Memory B cell (primary cell): ENCODE measurements at regions not wholly inside any gene's neighbourhood (a gene's known extent, or its start where the extent isn't known, plus 50 kb on each side); places are given as distances from the start of the nearest gene placed in this dataset.
"Not testable (repeated sequence)": the region's sequence is repeated elsewhere in the genome, so short reads cannot be mapped to it uniquely, and the experiment has no call there.

Experiments
- ATAC-seq: fragments of 150-1000 bp; cut with Tn5 transposase; 2 replicates; pipeline ENCODE4 v1.10.0; 2021; ENCODE audit warnings: low read depth, mild to moderate bottlenecking, moderate library complexity
- DNase-seq, 2 donors: peaks; one replicate each; pipeline ENCODE4 v3.0.0; 2022; ENCODE audit warnings: low spot score in 2 of 2
- H3K27ac Mint-ChIP-seq: one replicate; pipeline ENCODE4 v1.8.0; 2022; ENCODE audit warnings: mild to moderate bottlenecking, moderate library complexity, mixed read lengths
- H3K27me3 Mint-ChIP-seq: one replicate; pipeline ENCODE4 v1.8.0; 2022; ENCODE audit warnings: mixed read lengths
- H3K36me3 Mint-ChIP-seq: one replicate; pipeline ENCODE4 v1.8.0; 2022; ENCODE audit warnings: mild to moderate bottlenecking, mixed read lengths
- H3K4me1 Mint-ChIP-seq: one replicate; pipeline ENCODE4 v1.8.0; 2022; ENCODE audit warnings: mixed read lengths
- H3K4me3 Mint-ChIP-seq: one replicate; pipeline ENCODE4 v1.8.0; 2022; ENCODE audit warnings: mild to moderate bottlenecking, moderate library complexity, mixed read lengths
- H3K9me3 Mint-ChIP-seq: one replicate; pipeline ENCODE4 v1.8.0; 2022; ENCODE audit warnings: mixed read lengths

DNA sequence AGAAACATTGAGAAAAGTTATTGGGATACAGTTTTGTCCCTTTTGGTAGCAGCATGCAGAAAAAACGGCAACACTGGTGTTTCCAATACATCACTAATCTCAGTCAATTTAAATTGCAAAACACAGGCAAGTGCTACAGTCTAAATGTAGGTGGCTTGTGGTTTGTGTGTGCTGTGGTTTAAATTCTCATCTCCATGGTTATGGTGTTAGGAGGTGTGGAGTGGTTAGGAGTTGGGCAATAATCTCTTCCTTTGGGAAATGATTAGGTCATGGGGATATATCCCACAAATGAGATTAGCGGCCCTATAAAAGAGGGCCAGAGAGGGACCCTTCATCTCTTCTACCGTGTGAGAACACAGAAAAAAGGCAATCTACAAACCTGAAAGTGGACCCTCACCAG lies 1344.3 kb downstream of the ADGRL3 start:
- Mint-ChIP-seq H3K4me3 (no peak overlapping the region), H3K27ac (no peak overlapping the region), H3K9me3 (peaks cover 8% of the 10 kb centered on the region), H3K4me1 (no peaks in the 10 kb centered on the region), H3K27me3 (no peaks in the 10 kb centered on the region), H3K36me3 (no peaks in the 10 kb centered on the region)
- DNase-seq (no peak), ATAC-seq (no peak)

DNA sequence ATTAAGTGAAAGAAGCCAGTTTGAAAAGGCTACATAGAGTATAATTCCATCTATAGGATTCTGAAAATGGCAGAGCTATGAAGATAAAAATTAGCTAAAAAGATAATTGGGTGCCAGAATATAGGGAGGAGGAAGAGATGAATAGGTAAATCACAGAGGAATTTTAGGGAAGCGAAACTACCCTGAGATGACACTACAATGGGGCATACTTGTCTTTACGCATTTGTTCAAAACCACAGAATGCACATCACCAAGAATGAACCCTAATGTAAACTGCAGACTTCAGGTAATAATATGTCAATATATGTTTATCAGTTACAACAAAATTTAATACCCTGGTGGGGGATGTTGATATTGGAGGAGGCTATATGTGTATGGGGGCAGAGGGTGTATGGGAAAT lies 1342.9 kb downstream of the ADGRL3 start:
- peaks cover 9% of the 10 kb centered on the region for H3K9me3 Mint-ChIP-seq
- no peak for ATAC-seq
- no peaks in the 10 kb centered on the region for H3K27me3 Mint-ChIP-seq
- no peaks in the 10 kb centered on the region for H3K4me1 Mint-ChIP-seq
- H3K4me3 Mint-ChIP-seq, result no peak overlapping the region
- DNase-seq, result no peak
- no peaks in the 10 kb centered on the region for H3K36me3 Mint-ChIP-seq
- no peak overlapping the region for H3K27ac Mint-ChIP-seq

DNA sequence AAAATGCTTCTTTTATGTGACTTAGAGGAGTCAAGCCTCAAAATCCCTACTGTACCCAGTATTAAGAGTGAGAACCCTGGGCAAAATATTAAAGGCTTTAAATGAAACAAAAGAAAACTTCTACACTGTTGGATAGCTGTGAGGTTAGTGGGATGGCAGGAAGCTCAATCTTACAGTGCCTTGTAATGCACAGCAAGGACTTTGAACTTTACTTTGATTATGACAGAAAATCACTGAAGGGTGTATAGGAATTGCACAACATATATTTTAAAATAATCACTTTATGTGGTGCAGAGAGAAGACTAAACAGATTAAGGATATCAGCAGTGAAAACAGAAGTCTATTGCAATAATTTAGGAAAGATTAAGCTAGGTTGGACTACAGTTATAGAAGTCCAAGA lies 1333.4 kb downstream of the ADGRL3 start:
- Mint-ChIP-seq H3K27me3 (no peaks in the 10 kb centered on the region), H3K4me1 (no peaks in the 10 kb centered on the region), H3K36me3 (no peaks in the 10 kb centered on the region), H3K27ac (no peak overlapping the region), H3K9me3 (peaks cover 17% of the 10 kb centered on the region), H3K4me3 (no peak overlapping the region)
- no peak for DNase-seq
- ATAC-seq, result no peak

DNA sequence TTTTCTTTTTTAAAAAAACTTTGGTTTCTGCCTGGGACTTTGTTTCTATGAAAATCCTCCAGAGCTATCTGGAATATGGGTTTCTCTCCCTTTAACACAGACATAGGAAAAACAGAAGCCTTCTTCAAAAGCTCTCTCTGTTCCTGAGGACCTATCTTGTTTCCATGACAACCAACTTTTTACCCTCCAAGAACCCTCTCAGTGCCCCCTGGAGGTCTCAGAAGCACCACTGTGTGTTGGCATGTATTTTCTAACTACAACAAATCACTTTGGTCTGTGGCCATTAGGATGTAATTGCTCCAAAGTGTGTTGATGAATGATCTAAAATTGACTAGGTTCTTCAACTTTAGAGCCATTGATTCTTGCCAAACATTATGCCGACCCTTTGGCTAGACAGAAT lies 1331.6 kb downstream of the ADGRL3 start:
- H3K4me3 Mint-ChIP-seq, result no peak overlapping the region
- DNase-seq, result no peak
- no peak for ATAC-seq
- H3K27ac Mint-ChIP-seq, result no peak overlapping the region
- no peaks in the 10 kb centered on the region for H3K36me3 Mint-ChIP-seq
- no peaks in the 10 kb centered on the region for H3K27me3 Mint-ChIP-seq
- no peaks in the 10 kb centered on the region for H3K4me1 Mint-ChIP-seq
- peaks cover 17% of the 10 kb centered on the region for H3K9me3 Mint-ChIP-seq

DNA sequence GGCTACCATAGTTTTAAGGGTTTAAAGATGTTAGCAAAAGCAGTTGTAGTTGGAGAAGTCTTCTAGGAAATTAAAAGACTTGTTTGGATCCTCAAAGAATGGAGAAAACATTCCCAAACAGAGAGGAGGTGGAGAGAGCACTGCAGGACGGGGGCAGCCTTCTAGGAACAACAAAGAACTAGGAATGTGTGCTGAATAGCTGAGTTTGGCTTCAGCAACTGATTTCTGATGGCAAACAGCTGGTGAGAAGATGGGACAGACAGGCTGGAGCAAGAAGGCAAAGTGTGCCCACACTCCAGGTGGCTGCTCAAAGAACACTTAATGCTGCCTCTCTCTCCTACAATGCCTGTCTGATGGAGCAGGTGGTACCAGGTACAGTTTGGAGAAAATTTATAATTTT lies 1331.1 kb downstream of the ADGRL3 start:
- H3K4me3 Mint-ChIP-seq, result no peak overlapping the region
- DNase-seq (no peak), ATAC-seq (no peak)
- H3K9me3 Mint-ChIP-seq, result peaks cover 14% of the 10 kb centered on the region
- H3K27ac Mint-ChIP-seq, result no peak overlapping the region
- no peaks in the 10 kb centered on the region for H3K27me3 Mint-ChIP-seq
- H3K4me1 Mint-ChIP-seq, result no peaks in the 10 kb centered on the region
- no peaks in the 10 kb centered on the region for H3K36me3 Mint-ChIP-seq

DNA sequence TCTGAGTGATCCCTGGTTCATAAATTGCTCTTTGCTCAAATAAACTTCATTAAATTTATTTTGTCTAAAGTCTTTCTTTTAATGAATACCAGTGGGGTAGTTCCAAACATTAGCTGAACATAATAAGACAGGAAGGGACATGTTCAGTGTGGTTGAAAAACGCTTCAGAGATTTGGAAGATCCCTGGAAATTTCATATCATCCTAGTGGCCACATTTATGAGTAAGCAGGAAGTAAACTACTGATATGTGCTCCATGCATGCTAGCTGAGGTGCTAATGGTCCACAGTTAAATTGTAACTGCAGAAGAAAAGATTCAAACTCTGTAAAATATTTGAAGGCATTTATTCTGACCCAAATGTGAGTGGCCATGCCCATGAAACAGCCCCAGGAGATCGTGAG lies 1328.7 kb downstream of the ADGRL3 start:
- DNase-seq, result no peak
- Mint-ChIP-seq H3K9me3 (peaks cover 14% of the 10 kb centered on the region), H3K36me3 (no peaks in the 10 kb centered on the region), H3K27me3 (no peaks in the 10 kb centered on the region), H3K4me1 (no peaks in the 10 kb centered on the region), H3K27ac (no peak overlapping the region), H3K4me3 (no peak overlapping the region)
- ATAC-seq, result no peak

DNA sequence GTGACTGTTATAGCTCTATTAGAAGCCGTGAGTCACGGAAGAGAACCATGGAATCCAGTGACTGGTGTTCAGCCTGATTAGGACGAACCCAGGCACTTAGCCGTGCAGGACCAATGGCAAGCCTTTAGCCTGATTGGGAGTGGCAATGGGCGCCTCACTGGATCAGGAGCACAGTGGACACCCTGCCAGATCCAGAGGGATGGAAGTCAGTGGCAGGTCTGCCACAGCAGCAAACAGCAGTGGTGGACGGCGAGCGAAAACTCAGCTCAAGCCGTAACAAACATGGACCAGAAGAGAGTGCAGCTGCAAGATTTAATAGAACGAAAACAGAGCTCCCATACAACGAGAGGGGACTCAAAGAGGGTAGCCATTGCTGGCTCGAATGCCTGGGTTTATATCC lies 1326.5 kb downstream of the ADGRL3 start:
- Mint-ChIP-seq H3K27me3 (no peaks in the 10 kb centered on the region), H3K27ac (no peak overlapping the region), H3K4me3 (no peak overlapping the region), H3K4me1 (no peaks in the 10 kb centered on the region), H3K36me3 (no peaks in the 10 kb centered on the region), H3K9me3 (peaks cover 8% of the 10 kb centered on the region)
- DNase-seq (no peak), ATAC-seq (no peak)

DNA sequence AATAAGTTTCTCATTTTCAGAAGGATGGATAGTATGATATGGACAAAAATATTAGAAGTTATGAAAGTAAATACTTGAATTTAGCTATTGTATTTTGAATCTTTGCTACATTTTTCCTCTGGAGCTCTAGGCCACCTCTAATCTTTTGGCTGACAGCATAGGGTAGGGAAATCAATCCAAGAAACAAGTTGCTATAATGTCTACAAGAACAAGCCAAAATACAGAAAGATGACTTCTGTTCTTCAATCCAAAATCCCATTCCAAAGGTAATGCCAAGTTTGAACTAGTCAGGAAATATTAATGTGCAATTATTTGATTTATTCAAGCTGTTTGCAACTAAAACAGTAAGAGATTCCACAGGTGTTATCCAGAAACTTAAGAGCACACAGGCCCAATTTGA lies 1323.1 kb downstream of the ADGRL3 start:
- Mint-ChIP-seq H3K4me3 (no peak overlapping the region), H3K9me3 (peaks cover 8% of the 10 kb centered on the region), H3K27ac (no peak overlapping the region), H3K36me3 (no peaks in the 10 kb centered on the region), H3K4me1 (no peaks in the 10 kb centered on the region), H3K27me3 (no peaks in the 10 kb centered on the region)
- ATAC-seq, result no peak
- no peak for DNase-seq

DNA sequence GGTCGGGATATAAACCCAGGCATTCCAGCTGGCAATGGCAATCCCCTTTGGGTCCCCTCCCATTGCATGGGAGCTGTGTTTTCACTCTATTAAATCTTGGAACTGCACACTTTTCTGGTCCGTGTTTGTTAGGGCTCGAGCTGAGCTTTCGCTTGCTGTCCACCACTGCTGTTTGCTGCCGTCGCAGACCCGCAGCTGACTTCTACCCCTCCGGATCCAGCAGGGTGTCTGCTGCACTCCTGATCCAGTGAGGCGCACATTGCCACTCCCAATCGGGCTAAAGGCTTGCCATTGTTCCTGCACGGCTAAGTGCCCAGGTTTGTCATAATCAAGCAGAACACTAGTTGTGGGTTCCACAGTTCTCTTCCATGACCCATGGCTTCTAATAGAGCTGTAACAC lies 1322.1 kb downstream of the ADGRL3 start:
- Mint-ChIP-seq H3K9me3 (peaks cover 6% of the 10 kb centered on the region), H3K27me3 (no peaks in the 10 kb centered on the region)

DNA sequence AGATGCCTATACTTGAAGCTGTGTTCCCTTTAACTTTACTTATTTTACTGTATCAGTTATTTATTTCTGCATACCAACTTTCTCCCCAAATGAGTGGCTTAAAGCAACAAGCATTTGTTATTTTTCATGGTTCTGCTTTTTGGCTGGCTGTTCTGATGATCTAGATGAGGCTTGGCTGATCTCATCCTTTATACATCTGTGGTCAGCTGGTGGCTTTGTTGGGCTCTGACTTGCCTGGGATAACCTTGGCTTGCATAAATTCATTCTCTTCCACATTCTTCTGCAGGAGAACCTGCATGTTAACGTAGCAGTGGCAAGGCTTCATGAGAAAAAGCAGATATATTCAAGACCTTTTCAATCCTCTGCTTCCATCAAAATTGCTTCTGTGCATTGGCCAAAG lies 1317.6 kb downstream of the ADGRL3 start:
- no peak for DNase-seq
- ATAC-seq, result no peak
- H3K27ac Mint-ChIP-seq, result no peak overlapping the region

More for the DNA sequence above, 1322.1 kb downstream of the ADGRL3 start:
- DNase-seq (no peak), ATAC-seq (no peak)
- Mint-ChIP-seq H3K36me3 (no peaks in the 10 kb centered on the region), H3K27ac (no peak overlapping the region), H3K4me3 (no peak overlapping the region), H3K4me1 (no peaks in the 10 kb centered on the region)

DNA sequence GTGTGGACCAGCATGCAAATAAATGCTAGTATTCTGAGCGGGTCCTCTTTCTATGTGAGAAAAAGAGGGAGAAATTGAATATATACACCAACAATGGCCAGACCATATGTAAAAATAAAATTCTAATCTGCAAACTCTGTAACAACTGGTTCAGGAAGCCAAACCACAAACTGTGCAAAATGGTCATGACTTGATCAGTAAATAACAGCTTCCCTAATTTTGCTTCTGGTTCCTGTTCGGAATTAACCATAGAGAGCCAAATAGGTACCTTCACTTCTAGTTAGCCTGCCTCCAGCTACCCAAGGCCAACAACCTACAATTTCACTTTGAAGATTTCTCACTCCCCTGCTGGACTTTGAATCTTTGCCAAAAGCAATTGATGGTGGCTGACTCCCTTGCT lies 1313.2 kb downstream of the ADGRL3 start:
- DNase-seq (no peak), ATAC-seq (no peak)
- Mint-ChIP-seq H3K27me3 (no peaks in the 10 kb centered on the region), H3K4me1 (no peaks in the 10 kb centered on the region), H3K4me3 (no peak overlapping the region), H3K27ac (no peak overlapping the region), H3K9me3 (peaks cover 4% of the 10 kb centered on the region), H3K36me3 (no peaks in the 10 kb centered on the region)

More for the DNA sequence above, 1317.6 kb downstream of the ADGRL3 start:
- H3K36me3 Mint-ChIP-seq, result no peaks in the 10 kb centered on the region
- no peak overlapping the region for H3K4me3 Mint-ChIP-seq
- H3K9me3 Mint-ChIP-seq, result no peaks in the 10 kb centered on the region
- H3K27me3 Mint-ChIP-seq, result no peaks in the 10 kb centered on the region
- no peaks in the 10 kb centered on the region for H3K4me1 Mint-ChIP-seq

DNA sequence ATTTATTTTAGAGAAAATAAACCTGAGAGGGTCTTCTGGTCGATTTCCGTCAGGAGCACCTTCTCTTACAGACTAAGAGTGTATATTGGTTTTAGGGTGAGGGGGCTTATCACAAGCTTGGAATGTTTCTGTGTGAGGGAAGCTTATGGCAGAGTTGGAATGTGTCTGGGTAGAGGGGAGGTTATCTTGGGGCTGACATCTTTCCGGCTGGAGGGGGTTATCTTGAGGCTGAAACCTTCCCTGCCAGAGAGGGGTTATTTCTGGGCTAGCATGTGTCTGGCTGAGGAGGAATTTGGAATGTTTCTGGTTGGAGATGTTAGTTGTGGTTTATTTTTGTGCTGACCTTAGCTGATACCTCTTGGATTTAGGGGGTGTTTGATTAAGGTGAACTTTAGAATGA lies 1312.1 kb downstream of the ADGRL3 start:
- Mint-ChIP-seq H3K4me3 (no peak overlapping the region), H3K36me3 (no peaks in the 10 kb centered on the region), H3K4me1 (no peaks in the 10 kb centered on the region), H3K27ac (no peak overlapping the region), H3K27me3 (no peaks in the 10 kb centered on the region), H3K9me3 (peaks cover 5% of the 10 kb centered on the region)
- ATAC-seq (no peak), DNase-seq (no peak)

DNA sequence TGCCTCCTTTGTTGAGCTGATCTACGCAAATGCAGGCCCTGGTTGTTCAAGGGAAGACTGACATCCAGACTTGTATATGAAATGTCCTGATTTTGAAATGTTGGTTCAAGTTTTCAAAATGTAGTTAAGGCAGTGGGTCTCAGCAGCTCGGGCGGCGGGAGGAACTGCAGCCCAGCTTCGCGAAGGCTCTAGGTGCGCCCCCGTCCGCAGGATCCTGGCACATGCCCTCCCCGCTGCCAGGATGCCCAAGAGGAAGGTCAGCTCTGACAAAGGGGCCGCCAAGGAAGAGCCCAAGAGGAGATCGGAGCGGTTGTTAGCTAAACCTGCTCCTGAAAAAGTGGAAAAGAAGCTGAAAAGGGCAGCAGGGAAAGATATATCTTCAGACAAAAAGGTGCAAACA lies 1310.1 kb downstream of the ADGRL3 start:
- no peak for ATAC-seq
- Mint-ChIP-seq H3K4me1 (no peaks in the 10 kb centered on the region), H3K4me3 (no peak overlapping the region), H3K27ac (no peak overlapping the region), H3K9me3 (peaks cover 5% of the 10 kb centered on the region), H3K36me3 (no peaks in the 10 kb centered on the region), H3K27me3 (no peaks in the 10 kb centered on the region)
- no peak for DNase-seq

DNA sequence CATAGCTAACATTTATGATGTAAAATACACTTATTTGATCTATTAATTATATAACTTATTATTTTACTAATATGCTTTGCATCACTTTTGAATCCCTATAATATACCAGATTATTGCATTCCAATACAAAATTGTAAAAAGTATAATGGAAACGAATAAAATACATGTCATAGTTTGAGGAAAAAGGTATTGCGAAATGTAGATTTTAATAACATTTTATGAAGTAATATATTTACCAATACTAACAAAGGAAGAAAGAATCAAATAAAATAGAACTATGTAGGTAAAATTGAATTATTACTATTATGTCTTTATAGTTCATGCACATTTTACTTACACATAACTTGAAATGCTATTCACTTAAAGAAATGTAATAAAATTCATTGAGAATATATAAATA lies 1300.2 kb downstream of the ADGRL3 start:
- ATAC-seq (no peak), DNase-seq (no peak)
- Mint-ChIP-seq H3K4me3 (no peak overlapping the region), H3K4me1 (no peaks in the 10 kb centered on the region), H3K36me3 (no peaks in the 10 kb centered on the region), H3K27ac (no peak overlapping the region), H3K27me3 (no peaks in the 10 kb centered on the region), H3K9me3 (no peaks in the 10 kb centered on the region)

DNA sequence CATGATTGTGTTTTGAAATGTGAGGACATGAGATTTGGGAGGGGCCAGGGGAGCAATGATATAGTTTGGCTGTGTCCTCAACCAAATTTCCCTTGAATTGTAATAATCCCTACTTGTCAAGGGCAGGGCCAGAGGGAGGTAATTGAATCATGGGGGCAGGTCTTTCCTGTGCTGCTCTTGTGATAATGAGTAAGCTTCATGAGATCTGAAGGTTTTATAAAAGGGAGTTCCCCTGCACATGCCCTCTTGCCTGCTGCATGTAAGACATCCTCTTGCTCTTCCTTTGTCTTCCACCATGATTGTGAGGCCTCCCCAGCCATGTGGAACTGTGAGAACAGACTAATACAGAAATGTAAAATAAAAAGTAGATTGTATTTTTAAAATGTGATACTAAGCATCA lies 1294.9 kb downstream of the ADGRL3 start:
- Mint-ChIP-seq H3K4me1 (no peaks in the 10 kb centered on the region), H3K36me3 (no peaks in the 10 kb centered on the region), H3K27ac (no peak overlapping the region), H3K27me3 (no peaks in the 10 kb centered on the region), H3K9me3 (peaks cover 3% of the 10 kb centered on the region), H3K4me3 (no peak overlapping the region)
- DNase-seq (no peak), ATAC-seq (no peak)

DNA sequence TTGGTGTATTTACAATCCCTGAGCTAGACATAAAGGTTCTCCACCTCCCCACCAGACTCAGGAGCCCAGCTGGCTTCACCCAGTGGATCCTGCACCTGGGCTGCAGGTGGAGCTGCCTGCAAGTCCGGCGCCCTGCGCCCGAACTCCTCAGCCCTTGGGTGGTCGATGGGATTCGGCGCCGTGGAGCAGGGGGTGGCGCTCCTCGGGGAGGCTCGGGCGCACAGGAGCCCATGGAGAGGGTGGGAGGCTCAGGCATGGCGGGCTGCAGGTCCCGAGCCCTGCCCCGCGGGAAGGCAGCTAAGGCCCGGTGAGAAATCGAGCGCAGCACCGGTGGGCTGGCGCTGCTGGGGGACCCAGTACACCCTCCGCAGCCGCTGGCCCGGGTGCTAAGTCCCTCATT lies 1291.6 kb downstream of the ADGRL3 start:
- not testable (repeated sequence) for H3K4me3 Mint-ChIP-seq, DNase-seq, H3K9me3 Mint-ChIP-seq, H3K27me3 Mint-ChIP-seq, H3K36me3 Mint-ChIP-seq, H3K27ac Mint-ChIP-seq, H3K4me1 Mint-ChIP-seq, ATAC-seq
